ENCODE measurements at regions not wholly inside any gene's neighbourhood (a gene's known extent, or its start where the extent isn't known, plus 50 kb on each side); places are given as distances from the start of the nearest gene placed in this dataset.

GRCh38 chr9:633461-633860 is 208.0 kb upstream of the DMRT1 start:
- Histone ChIP-seq H3K4me1 (no peaks in the 10 kb centered on the region), H3K27ac (no peak overlapping the region), H3K9me3 (no peaks in the 10 kb centered on the region), H3K36me3 (no peaks in the 10 kb centered on the region), H3K4me3 (no peak overlapping the region), H3K27me3 (no peaks in the 10 kb centered on the region), H3K9ac (ENCODE audit: low read depth in 2 of 2, low read length in 2 of 2) (no peak overlapping the region)
- DNase-seq = no peak
- intact Hi-C loops (cut with DNase I) = no loop called here
- TF ChIP-seq CTCF (IDR thresholded peaks at IDR 0.05) = no peak

- Histone ChIP-seq H3K9me3 (no peaks in the 10 kb centered on the region), H3K4me1 (no peaks in the 10 kb centered on the region), H3K9ac (ENCODE audit: low read depth in 2 of 2, low read length in 2 of 2) (no peak overlapping the region), H3K27ac (no peak overlapping the region), H3K4me3 (no peak overlapping the region), H3K27me3 (no peaks in the 10 kb centered on the region), H3K36me3 (no peaks in the 10 kb centered on the region)
- no peak for TF ChIP-seq CTCF (IDR thresholded peaks at IDR 0.05)
- DNase-seq = no peak
- intact Hi-C loops (cut with DNase I) = no loop called here
These were observed 204.4 kb upstream of the DMRT1 start for GRCh38 chr9:636931-637591.

DNA sequence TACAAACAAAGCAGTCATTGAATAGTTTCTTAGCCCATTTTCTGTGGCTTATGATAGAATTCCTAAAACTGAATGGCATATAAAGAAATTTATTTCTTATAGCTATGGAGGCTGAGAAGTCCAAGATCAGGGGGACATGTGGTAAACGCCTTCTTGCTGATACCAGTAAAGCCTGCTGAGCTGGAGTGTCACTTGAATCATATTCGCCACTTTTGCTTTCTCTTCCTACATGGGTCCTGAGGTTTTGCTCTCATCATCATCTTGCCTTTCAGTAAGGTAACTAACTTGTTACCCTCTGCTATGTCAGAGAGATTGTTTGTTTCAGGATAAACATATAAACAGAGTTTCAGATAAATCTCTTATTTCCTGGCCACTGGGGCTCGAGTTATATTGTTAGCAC is 203.3 kb upstream of the DMRT1 start:
- H3K27ac ChIP-seq = no peak overlapping the region
- no peak overlapping the region for H3K4me3 ChIP-seq
- intact Hi-C loops (cut with DNase I) = no loop called here
- DNase-seq = no peak
- no peaks in the 10 kb centered on the region for H3K9me3 ChIP-seq
- TF ChIP-seq CTCF (IDR thresholded peaks at IDR 0.05) = no peak
- no peaks in the 10 kb centered on the region for H3K36me3 ChIP-seq
- no peak overlapping the region for H3K9ac ChIP-seq (ENCODE audit: low read depth in 2 of 2, low read length in 2 of 2)
- no peaks in the 10 kb centered on the region for H3K27me3 ChIP-seq
- no peaks in the 10 kb centered on the region for H3K4me1 ChIP-seq

DNA sequence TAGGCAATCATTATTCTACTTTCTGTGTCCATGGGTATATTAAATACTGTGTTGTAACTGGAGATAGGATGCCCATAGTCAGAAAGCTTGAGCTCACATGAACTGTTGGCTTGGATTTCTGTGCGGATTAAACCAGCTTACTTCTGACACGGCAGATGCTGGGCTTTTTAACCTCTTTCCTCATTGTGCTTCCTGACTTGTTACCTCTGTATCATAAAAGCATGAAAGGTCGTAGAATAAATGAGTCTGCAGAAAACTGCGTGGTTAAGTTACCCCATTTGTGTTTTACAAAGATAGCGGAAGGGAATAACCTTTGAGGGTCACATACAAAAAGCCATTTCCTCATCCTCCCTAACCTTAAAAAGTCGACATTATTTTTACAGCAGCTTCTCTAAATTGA is 199.5 kb upstream of the DMRT1 start:
- no peaks in the 10 kb centered on the region for H3K36me3 ChIP-seq
- H3K4me3 ChIP-seq = no peak overlapping the region
- no peak overlapping the region for H3K9ac ChIP-seq (ENCODE audit: low read depth in 2 of 2, low read length in 2 of 2)
- TF ChIP-seq CTCF (IDR thresholded peaks at IDR 0.05) = no peak
- no peak for DNase-seq
- no peaks in the 10 kb centered on the region for H3K9me3 ChIP-seq
- no peak overlapping the region for H3K27ac ChIP-seq
- intact Hi-C loops (cut with DNase I) = no loop called here
- no peaks in the 10 kb centered on the region for H3K27me3 ChIP-seq
- no peaks in the 10 kb centered on the region for H3K4me1 ChIP-seq

DNA sequence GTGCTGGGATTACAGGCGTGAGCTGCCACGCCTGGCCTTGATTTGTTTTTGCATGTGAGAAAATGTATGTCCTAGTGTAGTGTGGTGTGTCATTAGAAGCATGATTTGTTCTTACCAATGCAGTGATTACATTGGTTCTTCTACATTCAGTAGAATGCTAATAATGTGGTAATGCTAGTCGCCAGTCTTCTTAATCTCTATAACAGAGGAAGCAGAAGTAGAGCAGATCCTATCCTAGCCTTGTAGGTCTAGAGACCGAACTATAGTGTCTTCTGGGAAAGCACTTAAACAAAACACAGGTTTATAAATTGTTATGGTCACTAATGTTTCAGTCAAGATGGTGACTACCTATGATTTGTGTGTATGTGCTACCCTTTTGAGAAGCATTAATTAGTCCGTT is 197.5 kb upstream of the DMRT1 start:
- DNase-seq = no peak
- H3K27me3 ChIP-seq = no peaks in the 10 kb centered on the region
- H3K4me3 ChIP-seq = no peak overlapping the region
- H3K36me3 ChIP-seq = no peaks in the 10 kb centered on the region
- intact Hi-C loops (cut with DNase I) = no loop called here
- H3K9ac ChIP-seq (ENCODE audit: low read depth in 2 of 2, low read length in 2 of 2) = no peak overlapping the region
- no peaks in the 10 kb centered on the region for H3K4me1 ChIP-seq
- no peaks in the 10 kb centered on the region for H3K9me3 ChIP-seq
- TF ChIP-seq CTCF (IDR thresholded peaks at IDR 0.05) = no peak
- H3K27ac ChIP-seq = no peak overlapping the region

All from colonic mucosa (tissue), 4 donors.